B cell (primary cell): ENCODE measurements at regions not wholly inside any gene's neighbourhood (a gene's known extent, or its start where the extent isn't known, plus 50 kb on each side); places are given as distances from the start of the nearest gene placed in this dataset.

Experiments used
- ATAC-seq: fragments of 200-7000 bp; cut with Tn5 transposase; one replicate; pipeline ENCODE4 v1.10.0; 2021; ENCODE audit warnings: low read depth, mild to moderate bottlenecking, moderate number of reproducible peaks, moderate library complexity
- CTCF ChIA-PET: fragments of 350-600 bp; sonication (Branson Sonifier 250); formaldehyde crosslinking; loops from one replicate; lab custom pipeline; 2021; ENCODE audit warnings: antibody characterized with exemption, inconsistent platforms; lab: Charles Lee
- POLR2A ChIA-PET: fragments of 350-600 bp; sonication (Branson Sonifier 250); formaldehyde crosslinking; loops from one replicate; lab custom pipeline; 2021; ENCODE audit warnings: antibody characterized with exemption; lab: Charles Lee
- DNase-seq: peaks from one replicate; pipeline ENCODE4 v3.0.0; 2013
- H2AFZ ChIP-seq: 2 replicates; pipeline ENCODE4 v1.6.1; 2012; ENCODE audit warnings: mild to moderate bottlenecking, low read depth, low read length; ENCODE audit not compliant: insufficient read depth, poor library complexity, severe bottlenecking
- H3K27ac ChIP-seq, 2 donors: 1 replicate in 1 of 2; 2 replicates in 1 of 2; pipeline ENCODE4 v1.5.1; 2012 to 2013; ENCODE audit warnings: low read length in 2 of 2, mild to moderate bottlenecking in 2 of 2, moderate library complexity in 1 of 2
- H3K27me3 ChIP-seq, 4 experiments: fragments of 200-600 bp in 1 of 4; sonication (generic) in 1 of 4; replicated peaks in 1 of 4; 1 replicate in 2 of 4; 2 replicates in 2 of 4; pipeline versions ENCODE4 v1.6.1 to v1.7.0; 2013 to 2016; ENCODE audit warnings: low read length in 3 of 4, mild to moderate bottlenecking in 2 of 4, mixed read lengths in 1 of 4, moderate library complexity in 1 of 4; ENCODE audit not compliant: insufficient read depth in 4 of 4, control insufficient read depth in 3 of 4; ENCODE audit errors: control extremely low read depth in 1 of 4
- H3K36me3 ChIP-seq, 2 experiments: replicated peaks in 1 of 2; 1 replicate in 1 of 2; 2 replicates in 1 of 2; pipeline versions ENCODE4 v1.6.1 to v1.7.1; 2013; ENCODE audit warnings: low read length in 1 of 2; ENCODE audit not compliant: insufficient read depth in 2 of 2, control insufficient read depth in 1 of 2; ENCODE audit errors: control extremely low read depth in 1 of 2, extremely low read depth in 1 of 2
- H3K4me1 ChIP-seq, 2 donors: fragments of 200-600 bp in 1 of 2; sonication (generic) in 1 of 2; 1 replicate in 1 of 2; 2 replicates in 1 of 2; pipeline versions ENCODE4 v1.5.1 to v1.6.1; 2013 to 2017; ENCODE audit warnings: low read length in 2 of 2; ENCODE audit not compliant: control insufficient read depth in 2 of 2, insufficient read depth in 2 of 2
- H3K4me2 ChIP-seq: replicated peaks from 2 replicates; pipeline ENCODE3; 2012; ENCODE audit warnings: mild to moderate bottlenecking, low read depth, low read length; ENCODE audit not compliant: poor library complexity, severe bottlenecking
- H3K4me3 ChIP-seq, 5 experiments: fragments of 200-600 bp in 1 of 5; sonication (generic) in 1 of 5; 1 replicate in 3 of 5; 2 replicates in 2 of 5; pipeline versions ENCODE4 v1.5.1 to v1.7.0; 2011 to 2016; ENCODE audit warnings: low read length in 4 of 5, mild to moderate bottlenecking in 4 of 5, low read depth in 2 of 5, control low read depth in 1 of 5, moderate library complexity in 1 of 5; ENCODE audit not compliant: insufficient read depth in 1 of 5; ENCODE audit errors: control extremely low read depth in 1 of 5, extremely low read depth in 1 of 5
- H3K79me2 ChIP-seq: fragments of 200-600 bp; sonication (generic); one replicate; pipeline ENCODE4 v1.6.0; 2016; ENCODE audit warnings: low read length; ENCODE audit not compliant: control insufficient read depth, insufficient read depth
- H3K9ac ChIP-seq: fragments of 200-600 bp; sonication (generic); 2 replicates; pipeline ENCODE4 v1.6.1; 2017; ENCODE audit warnings: mild to moderate bottlenecking, low read length, moderate library complexity
- H3K9me3 ChIP-seq, 3 donors: one replicate each; pipeline versions ENCODE4 v1.6.1 to v1.7.1; 2013; ENCODE audit warnings: low read length in 2 of 3; ENCODE audit not compliant: control insufficient read depth in 2 of 3, insufficient read depth in 1 of 3; ENCODE audit errors: control extremely low read depth in 1 of 3
- H4K20me1 ChIP-seq: 2 replicates; pipeline ENCODE4 v1.6.0; 2012; ENCODE audit warnings: mild to moderate bottlenecking, low read length; ENCODE audit not compliant: insufficient read depth, control insufficient read depth, poor library complexity, severe bottlenecking
- H3K27ac Mint-ChIP-seq: one replicate; pipeline ENCODE4 v1.8.0; 2021; ENCODE audit warnings: mixed read lengths
- H3K27me3 Mint-ChIP-seq: one replicate; pipeline ENCODE4 v1.8.0; 2021; ENCODE audit warnings: mixed read lengths
- H3K4me1 Mint-ChIP-seq: one replicate; pipeline ENCODE4 v1.8.0; 2021; ENCODE audit warnings: mixed read lengths
- H3K4me3 Mint-ChIP-seq: one replicate; pipeline ENCODE4 v1.8.0; 2021; ENCODE audit warnings: mixed read lengths
- H3K9me3 Mint-ChIP-seq: one replicate; pipeline ENCODE4 v1.8.0; 2022; ENCODE audit warnings: mixed read lengths; ENCODE audit not compliant: insufficient read depth
- CTCF ChIP-seq: fragments of 200-600 bp; IDR thresholded peaks from one replicate; pipeline ENCODE4 v1.8.0; 2022; ENCODE audit warnings: antibody characterized with exemption, mild to moderate bottlenecking
- EZH2 ChIP-seq: IDR thresholded peaks from 2 replicates; pipeline ENCODE4 v1.6.1; 2012; ENCODE audit warnings: borderline replicate concordance, low read depth, mild to moderate bottlenecking, moderate library complexity, low read length; ENCODE audit not compliant: insufficient read depth, poor library complexity, severe bottlenecking
- WGBS: methylation state at CpG from one replicate; pipeline ENCODE4 v1.1.5; 2013; ENCODE audit warnings: missing lambda C conversion rate; ENCODE audit not compliant: insufficient coverage; 5-methylcytosine and 5-hydroxymethylcytosine counted together
- intact Hi-C: fragments of 100-400 bp; cut with micrococcal nuclease; formaldehyde crosslinking; loops from one replicate; pipeline ENCODE4 v1.10.0; 2022

- Histone ChIP-seq H3K4me2 (no peak overlapping the region), H3K9me3 (no peaks in the 10 kb centered on the region), H3K27ac (no peak overlapping the region), H3K4me1 (no peaks in the 10 kb centered on the region), H3K9ac (no peak overlapping the region), H3K4me3 (no peak overlapping the region), H3K36me3 (no peaks in the 10 kb centered on the region), H3K27me3 (no peaks in the 10 kb centered on the region), H4K20me1 (no peaks in the 10 kb centered on the region), H3K79me2 (no peaks in the 10 kb centered on the region), H2AFZ (no peak overlapping the region)
- ChIA-PET POLR2A (no interaction called here), CTCF (no interaction called here)
- no peak overlapping the region for H3K27ac Mint-ChIP-seq
- no peak for TF ChIP-seq CTCF
- TF ChIP-seq EZH2: no peak
- no peaks in the 10 kb centered on the region for H3K4me1 Mint-ChIP-seq
- WGBS: 100% methylated on average over 1 of the region's 1 CpG
- no peak overlapping the region for H3K4me3 Mint-ChIP-seq
- DNase-seq (no peak), ATAC-seq (no peak)
- H3K9me3 Mint-ChIP-seq: peaks cover 3% of the 10 kb centered on the region
- intact Hi-C loops: no loop called here
- peaks cover 12% of the 10 kb centered on the region for H3K27me3 Mint-ChIP-seq
Measured at GRCh38 chr5:74187757-74188156, 452.8 kb downstream of the ENC1 start.

GRCh38 chr5:74186356-74187315 is 453.9 kb downstream of the ENC1 start:
- intact Hi-C loops: no loop called here
- ChIA-PET CTCF (no interaction called here), POLR2A (no interaction called here)
- TF ChIP-seq EZH2: no peak
- TF ChIP-seq CTCF: no peak
- H4K20me1 ChIP-seq: no peaks in the 10 kb centered on the region
- no peak overlapping the region for H3K9ac ChIP-seq
- no peak overlapping the region for H3K4me2 ChIP-seq
- H3K4me1 Mint-ChIP-seq: no peaks in the 10 kb centered on the region
- H3K27ac ChIP-seq: no peak overlapping the region
- peaks cover 3% of the 10 kb centered on the region for H3K9me3 Mint-ChIP-seq
- H3K36me3 ChIP-seq: no peaks in the 10 kb centered on the region
- H3K27ac Mint-ChIP-seq: no peak overlapping the region
- WGBS: no CpG with 5 or more reads among the region's 6 CpGs
- DNase-seq (no peak), ATAC-seq (no peak)
- H3K4me3 Mint-ChIP-seq: no peak overlapping the region
- no peaks in the 10 kb centered on the region for H3K4me1 ChIP-seq
- H3K9me3 ChIP-seq: no peaks in the 10 kb centered on the region
- no peaks in the 10 kb centered on the region for H3K79me2 ChIP-seq
- H3K27me3 ChIP-seq: no peaks in the 10 kb centered on the region
- peaks cover 8% of the 10 kb centered on the region for H3K27me3 Mint-ChIP-seq
- H2AFZ ChIP-seq: no peak overlapping the region
- no peak overlapping the region for H3K4me3 ChIP-seq
